HFFc6 (cell line): ENCODE measurements at regions not wholly inside any gene's neighbourhood (a gene's known extent, or its start where the extent isn't known, plus 50 kb on each side); places are given as distances from the start of the nearest gene placed in this dataset.
"Not testable (repeated sequence)": the region's sequence is repeated elsewhere in the genome, so short reads cannot be mapped to it uniquely, and the experiment has no call there.

ENCODE experiments used
- DNase-seq: peaks from one replicate; pipeline ENCODE4 v3.0.0-alpha.2; 2018
- H3K27ac Mint-ChIP-seq: 2 replicates; pipeline ENCODE4 v1.8.0; 2020; ENCODE audit warnings: mild to moderate bottlenecking, mixed read lengths
- H3K27me3 Mint-ChIP-seq: 2 replicates; pipeline ENCODE4 v1.8.0; 2021; ENCODE audit warnings: mild to moderate bottlenecking, moderate library complexity, mixed read lengths; ENCODE audit not compliant: insufficient read depth
- H3K36me3 Mint-ChIP-seq: 2 replicates; pipeline ENCODE4 v1.8.0; 2021; ENCODE audit warnings: low read depth, mixed read lengths
- H3K4me1 Mint-ChIP-seq: 2 replicates; pipeline ENCODE4 v1.8.0; 2020; ENCODE audit warnings: low read depth, mixed read lengths
- H3K4me3 Mint-ChIP-seq: 2 replicates; pipeline ENCODE4 v1.8.0; 2020; ENCODE audit warnings: mild to moderate bottlenecking, moderate library complexity, mixed read lengths
- H3K9me3 Mint-ChIP-seq: 2 replicates; pipeline ENCODE4 v1.8.0; 2020; ENCODE audit warnings: mild to moderate bottlenecking, mixed read lengths
- TF ChIP-seq, protein P1 (sequence below): fragments of 200-600 bp; sonication (generic); IDR thresholded peaks from 2 replicates; pipeline ENCODE4 v1.5.0; 2021; ENCODE audit warnings: antibody characterized with exemption, mild to moderate bottlenecking

- Mint-ChIP-seq H3K36me3 (no peaks in the 10 kb centered on the region), H3K4me1 (no peaks in the 10 kb centered on the region), H3K27ac (no peak overlapping the region), H3K4me3 (no peak overlapping the region), H3K9me3 (peaks cover 30% of the 10 kb centered on the region), H3K27me3 (no peaks in the 10 kb centered on the region; the same call in 1 of the 2 replicates)
- TF ChIP-seq, protein P1, sequence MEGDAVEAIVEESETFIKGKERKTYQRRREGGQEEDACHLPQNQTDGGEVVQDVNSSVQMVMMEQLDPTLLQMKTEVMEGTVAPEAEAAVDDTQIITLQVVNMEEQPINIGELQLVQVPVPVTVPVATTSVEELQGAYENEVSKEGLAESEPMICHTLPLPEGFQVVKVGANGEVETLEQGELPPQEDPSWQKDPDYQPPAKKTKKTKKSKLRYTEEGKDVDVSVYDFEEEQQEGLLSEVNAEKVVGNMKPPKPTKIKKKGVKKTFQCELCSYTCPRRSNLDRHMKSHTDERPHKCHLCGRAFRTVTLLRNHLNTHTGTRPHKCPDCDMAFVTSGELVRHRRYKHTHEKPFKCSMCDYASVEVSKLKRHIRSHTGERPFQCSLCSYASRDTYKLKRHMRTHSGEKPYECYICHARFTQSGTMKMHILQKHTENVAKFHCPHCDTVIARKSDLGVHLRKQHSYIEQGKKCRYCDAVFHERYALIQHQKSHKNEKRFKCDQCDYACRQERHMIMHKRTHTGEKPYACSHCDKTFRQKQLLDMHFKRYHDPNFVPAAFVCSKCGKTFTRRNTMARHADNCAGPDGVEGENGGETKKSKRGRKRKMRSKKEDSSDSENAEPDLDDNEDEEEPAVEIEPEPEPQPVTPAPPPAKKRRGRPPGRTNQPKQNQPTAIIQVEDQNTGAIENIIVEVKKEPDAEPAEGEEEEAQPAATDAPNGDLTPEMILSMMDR, result no peak
- no peak for DNase-seq
Observed at GRCh38 chr2:4110273-4110672, 406.9 kb downstream of the DCDC2C start.

- not testable (repeated sequence) for H3K27ac Mint-ChIP-seq, H3K36me3 Mint-ChIP-seq, H3K4me1 Mint-ChIP-seq, DNase-seq, H3K4me3 Mint-ChIP-seq, H3K27me3 Mint-ChIP-seq
- peaks cover 53% of the 10 kb centered on the region for H3K9me3 Mint-ChIP-seq
Observed at GRCh38 chr2:4115435-4115834, 412.1 kb downstream of the DCDC2C start.

DNA sequence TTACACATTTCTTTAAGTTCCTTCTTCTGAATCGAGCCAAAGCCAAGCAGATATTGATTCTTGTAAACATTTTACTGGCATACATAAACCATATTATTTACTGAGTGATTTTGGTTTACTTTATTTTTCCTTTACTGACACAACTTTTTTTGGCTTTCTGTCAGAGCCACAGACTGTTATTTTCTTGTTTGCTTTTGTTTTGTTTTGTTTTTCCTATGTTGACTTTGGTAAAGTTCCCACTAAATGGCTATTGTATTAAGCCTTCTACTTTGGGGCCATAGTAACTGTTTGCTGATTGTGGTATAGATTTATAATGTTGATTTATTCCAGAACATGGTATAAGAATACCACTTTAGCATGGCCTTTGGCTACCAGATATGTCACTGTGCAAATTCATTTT lies 419.4 kb downstream of the DCDC2C start:
- no peaks in the 10 kb centered on the region for H3K4me1 Mint-ChIP-seq
- TF ChIP-seq, protein P1, result no peak
- DNase-seq, result no peak
- H3K36me3 Mint-ChIP-seq, result peaks cover 6% of the 10 kb centered on the region; the same call in 1 of the 2 replicates
- H3K27me3 Mint-ChIP-seq, result no peaks in the 10 kb centered on the region
- H3K4me3 Mint-ChIP-seq, result no peak overlapping the region
- H3K9me3 Mint-ChIP-seq, result peaks cover 50% of the 10 kb centered on the region
- no peak overlapping the region for H3K27ac Mint-ChIP-seq

GRCh38 chr2:4130651-4131050 lies 427.3 kb downstream of the DCDC2C start:
- Mint-ChIP-seq H3K27ac (no peak overlapping the region), H3K4me3 (no peak overlapping the region), H3K9me3 (peaks cover 44% of the 10 kb centered on the region), H3K36me3 (0 out of 2 replicates have a peak, but pooled peaks cover 5% of the 10 kb centered on the region), H3K4me1 (no peaks in the 10 kb centered on the region), H3K27me3 (no peaks in the 10 kb centered on the region; the same call in 1 of the 2 replicates)
- no peak for DNase-seq
- TF ChIP-seq, protein P1, result no peak

- Mint-ChIP-seq H3K27me3 (no peaks in the 10 kb centered on the region; the same call in 1 of the 2 replicates), H3K4me1 (no peaks in the 10 kb centered on the region), H3K27ac (no peak overlapping the region), H3K9me3 (peaks cover 54% of the 10 kb centered on the region), H3K36me3 (0 out of 2 replicates have a peak, but pooled peaks cover 5% of the 10 kb centered on the region), H3K4me3 (no peak overlapping the region)
- no peak for DNase-seq
- TF ChIP-seq, protein P1, result no peak
Observed at GRCh38 chr2:4134551-4135550, 431.5 kb downstream of the DCDC2C start.

GRCh38 chr2:4135765-4136164 lies 432.4 kb downstream of the DCDC2C start:
- TF ChIP-seq, protein P1, result no peak
- DNase-seq, result no peak
- peaks cover 56% of the 10 kb centered on the region for H3K9me3 Mint-ChIP-seq
- H3K4me1 Mint-ChIP-seq, result no peaks in the 10 kb centered on the region
- H3K27me3 Mint-ChIP-seq, result no peaks in the 10 kb centered on the region; the same call in 1 of the 2 replicates
- H3K27ac Mint-ChIP-seq, result no peak overlapping the region
- H3K36me3 Mint-ChIP-seq, result 0 out of 2 replicates have a peak, but pooled peaks cover 5% of the 10 kb centered on the region
- no peak overlapping the region for H3K4me3 Mint-ChIP-seq
